ENCODE measurements at regions not wholly inside any gene's neighbourhood (a gene's known extent, or its start where the extent isn't known, plus 50 kb on each side); places are given as distances from the start of the nearest gene placed in this dataset.
A peak's percentile ranks its signal among the peaks of the same experiment; 100 is the strongest.
"Not testable (repeated sequence)": the region's sequence is repeated elsewhere in the genome, so short reads cannot be mapped to it uniquely, and the experiment has no call there.

- peak overlapping the region; percentile 78 for H2BK120ac ChIP-seq (replicated peaks; ENCODE audit: low read depth, low read length)
- H3K18ac ChIP-seq (ENCODE audit: extremely low read depth, low read length), result peak overlapping the region; percentile 87
- POLR2A ChIA-PET (ENCODE audit: partially characterized antibody), result interaction anchor here (0.6 to 2.7 kb wide), 11 partner anchors 10 to 258 kb away, joined by 3 to 13 read pairs (median 8); partner anchors contain the start of gene GULP1
- H2BK12ac ChIP-seq (ENCODE audit: low read depth, low read length); H4K20me1 ChIP-seq (replicated peaks in 1 of 2; ENCODE audit: control insufficient read depth in 1 of 2, insufficient read depth in 2 of 2, low read length in 2 of 2); H2AK5ac ChIP-seq (ENCODE audit: low read depth, low read length); CTCF ChIA-PET (ENCODE audit: partially characterized antibody); DNase-seq (ENCODE audit: low read depth in 1 of 2, low spot score in 2 of 2); H3K9me3 ChIP-seq (ENCODE audit: insufficient read depth in 2 of 2, low read depth in 1 of 2, low read length in 1 of 2); H3K27me3 ChIP-seq (replicated peaks in 1 of 4; ENCODE audit: control insufficient read depth in 3 of 4, extremely low read depth in 1 of 4, insufficient read depth in 3 of 4, low read length in 3 of 4); H3K56ac ChIP-seq (replicated peaks; ENCODE audit: insufficient read length, low read depth, low read length); H2BK15ac ChIP-seq (ENCODE audit: low read length); H3K79me1 ChIP-seq (ENCODE audit: low read depth, low read length); H3K23ac ChIP-seq (ENCODE audit: insufficient read length); H3K4ac ChIP-seq (replicated peaks; ENCODE audit: insufficient read length, low read depth, low read length); H2BK20ac ChIP-seq (ENCODE audit: low read length); H4K8ac ChIP-seq (ENCODE audit: extremely low read depth, insufficient read depth, low read length); H2AFZ ChIP-seq (ENCODE audit: low read length); H3K14ac ChIP-seq (ENCODE audit: insufficient read length); FAIRE-seq: not testable (repeated sequence)
- H3K4me3 ChIP-seq (ENCODE audit: extremely low read depth in 1 of 4, insufficient read depth in 2 of 4, low read depth in 3 of 4, low read length in 4 of 4), result peak overlapping the region; percentile 72 to 99 (median 83)
- H4K91ac ChIP-seq (replicated peaks; ENCODE audit: insufficient read length, low read length), result peak overlapping the region; percentile 74
- peak overlapping the region; percentile 90 for H4K5ac ChIP-seq (ENCODE audit: insufficient read length, low read depth, low read length)
- WGBS, 2 experiments (ENCODE audit: extremely low coverage in 1 of 2, insufficient coverage in 1 of 2, insufficient read length in 1 of 2, insufficient replicate concordance in 2 of 2, low coverage in 1 of 2, low lambda C conversion rate in 2 of 2, missing lambda C conversion rate in 1 of 2), result 6% methylated on average over 10 of the region's 10 CpGs; no CpG with 5 or more reads in 1 of the 2 experiments
- H3K36me3 ChIP-seq (ENCODE audit: control insufficient read depth in 2 of 4, insufficient read depth in 4 of 4, low read length in 3 of 4), result peaks cover 5 to 36% (median 22%) of the 10 kb centered on the region in 4 experiments
- H3K4me2 ChIP-seq (ENCODE audit: insufficient read depth in 1 of 2, low read depth in 2 of 2, low read length in 2 of 2), result peak overlapping the region; percentile 92 to 96
- peak overlapping the region; percentile 70 to 95 (median 80) for H3K9ac ChIP-seq (replicated peaks in 1 of 4; ENCODE audit: extremely low read depth in 1 of 4, low read depth in 3 of 4, low read length in 3 of 4)
- H3K79me2 ChIP-seq (ENCODE audit: control insufficient read depth in 1 of 2, insufficient read depth in 2 of 2, low read length in 2 of 2), result peaks cover 0 to 70% of the 10 kb centered on the region in 2 experiments; a peak in 3 of 4 replicates
- H2BK5ac ChIP-seq (ENCODE audit: low read depth, low read length), result peak overlapping the region; percentile 92
- peaks cover 13% of the 10 kb centered on the region for H3K23me2 ChIP-seq (ENCODE audit: low read depth, low read length)
- peaks cover 7 to 23% (median 10%) of the 10 kb centered on the region in 4 experiments; a peak in 5 of 7 replicates for H3K4me1 ChIP-seq (replicated peaks in 1 of 4; ENCODE audit: control insufficient read depth in 3 of 4, insufficient read depth in 4 of 4, low read length in 3 of 4)
- peak overlapping the region; percentile 96 for H3K27ac ChIP-seq (ENCODE audit: low read depth, low read length)
Measured at GRCh38 chr2:188034102-188034501, 257.6 kb upstream of the GULP1 start.

- H2AK5ac ChIP-seq (ENCODE audit: low read depth, low read length); H3K14ac ChIP-seq (ENCODE audit: insufficient read length); FAIRE-seq; H3K23ac ChIP-seq (ENCODE audit: insufficient read length); H3K56ac ChIP-seq (replicated peaks; ENCODE audit: insufficient read length, low read depth, low read length); H3K27ac ChIP-seq (ENCODE audit: low read depth, low read length); H2AFZ ChIP-seq (ENCODE audit: low read length); H3K4ac ChIP-seq (replicated peaks; ENCODE audit: insufficient read length, low read depth, low read length); H3K9me3 ChIP-seq (ENCODE audit: insufficient read depth in 2 of 2, low read depth in 1 of 2, low read length in 1 of 2); DNase-seq (ENCODE audit: low read depth in 1 of 2, low spot score in 2 of 2); H4K20me1 ChIP-seq (replicated peaks in 1 of 2; ENCODE audit: control insufficient read depth in 1 of 2, insufficient read depth in 2 of 2, low read length in 2 of 2); H2BK15ac ChIP-seq (ENCODE audit: low read length); H4K91ac ChIP-seq (replicated peaks; ENCODE audit: insufficient read length, low read length); H3K79me1 ChIP-seq (ENCODE audit: low read depth, low read length); CTCF ChIA-PET (ENCODE audit: partially characterized antibody); H3K27me3 ChIP-seq (replicated peaks in 1 of 4; ENCODE audit: control insufficient read depth in 3 of 4, extremely low read depth in 1 of 4, insufficient read depth in 3 of 4, low read length in 3 of 4); H4K8ac ChIP-seq (ENCODE audit: extremely low read depth, insufficient read depth, low read length); H2BK12ac ChIP-seq (ENCODE audit: low read depth, low read length); H2BK20ac ChIP-seq (ENCODE audit: low read length); H2BK120ac ChIP-seq (replicated peaks; ENCODE audit: low read depth, low read length): not testable (repeated sequence)
- 33% methylated on average over 9 of the region's 9 CpGs; no CpG with 5 or more reads in 1 of the 2 experiments for WGBS, 2 experiments (ENCODE audit: extremely low coverage in 1 of 2, insufficient coverage in 1 of 2, insufficient read length in 1 of 2, insufficient replicate concordance in 2 of 2, low coverage in 1 of 2, low lambda C conversion rate in 2 of 2, missing lambda C conversion rate in 1 of 2)
- Histone ChIP-seq H3K79me2 (ENCODE audit: control insufficient read depth in 1 of 2, insufficient read depth in 2 of 2, low read length in 2 of 2) (peaks cover 0 to 60% of the 10 kb centered on the region in 2 experiments; a peak in 3 of 4 replicates), H3K18ac (ENCODE audit: extremely low read depth, low read length) (0 out of 2 replicates have a peak overlapping the region, but pooled peaks have one; percentile 48), H3K36me3 (ENCODE audit: control insufficient read depth in 2 of 4, insufficient read depth in 4 of 4, low read length in 3 of 4) (peaks cover 10 to 49% (median 30%) of the 10 kb centered on the region in 4 experiments), H3K23me2 (ENCODE audit: low read depth, low read length) (peaks cover 13% of the 10 kb centered on the region), H3K4me3 (ENCODE audit: extremely low read depth in 1 of 4, insufficient read depth in 2 of 4, low read depth in 3 of 4, low read length in 4 of 4) (peak overlapping the region; percentile 72 to 99 (median 83)), H3K4me2 (ENCODE audit: insufficient read depth in 1 of 2, low read depth in 2 of 2, low read length in 2 of 2) (peak overlapping the region; percentile 92 to 96), H4K5ac (ENCODE audit: insufficient read length, low read depth, low read length) (peak overlapping the region; percentile 69), H3K9ac (replicated peaks in 1 of 4; ENCODE audit: extremely low read depth in 1 of 4, low read depth in 3 of 4, low read length in 3 of 4) (peak overlapping the region in 1 of 4 experiments; percentile 72; a peak in 1 of 7 replicates), H3K4me1 (replicated peaks in 1 of 4; ENCODE audit: control insufficient read depth in 3 of 4, insufficient read depth in 4 of 4, low read length in 3 of 4) (peaks cover 7 to 23% (median 10%) of the 10 kb centered on the region in 4 experiments; a peak in 5 of 7 replicates), H2BK5ac (ENCODE audit: low read depth, low read length) (peak overlapping the region; percentile 78; the same call in 1 of the 2 replicates)
- POLR2A ChIA-PET (ENCODE audit: partially characterized antibody), result interaction anchor here (0.8 to 1.4 kb wide), 5 partner anchors 10 to 257 kb away, joined by 3 to 8 read pairs (median 3); no protein-coding TSS in a partner anchor
Measured at GRCh38 chr2:188035377-188035776, 256.3 kb upstream of the GULP1 start.

All from H1 (cell line).